ENCODE measurements at regions not wholly inside any gene's neighbourhood (a gene's known extent, or its start where the extent isn't known, plus 50 kb on each side); places are given as distances from the start of the nearest gene placed in this dataset.

- no peaks in the 10 kb centered on the region for H3K9me3 ChIP-seq
- WGBS, 2 donors = 17 to 19% methylated on average over 7 of the region's 7 CpGs
- H3K36me3 ChIP-seq = no peaks in the 10 kb centered on the region
- H3K4me3 ChIP-seq = no peak overlapping the region
- no peaks in the 10 kb centered on the region for H3K27me3 ChIP-seq
- TF ChIP-seq POLR2A (IDR thresholded peaks at IDR 0.05) = no peak
- peak in 1 of 2 donors; percentile 30 for TF ChIP-seq EP300 (IDR thresholded peaks at IDR 0.05)
- DNase-seq (ENCODE audit: low spot score in 2 of 2) = no peak
- peak overlapping the region in 2 of 4 donors; percentile 56 to 82 for H3K27ac ChIP-seq
- H3K4me1 ChIP-seq = peaks cover 0 to 23% (median 7%) of the 10 kb centered on the region in 4 donors
Observed at GRCh38 chr12:75848431-75848925, 183.1 kb downstream of the PHLDA1 start.

- no peaks in the 10 kb centered on the region for H3K27me3 ChIP-seq
- no peak for DNase-seq (ENCODE audit: low spot score in 2 of 2)
- no peak overlapping the region for H3K4me3 ChIP-seq
- no peaks in the 10 kb centered on the region for H3K9me3 ChIP-seq
- 97 to 98% methylated on average over 1 of the region's 1 CpG for WGBS, 2 donors
- no peak overlapping the region for H3K27ac ChIP-seq
- peaks cover 0 to 23% (median 7%) of the 10 kb centered on the region in 4 donors for H3K4me1 ChIP-seq
- no peak for TF ChIP-seq CTCF (IDR thresholded peaks at IDR 0.05)
- no peak for TF ChIP-seq POLR2A (IDR thresholded peaks at IDR 0.05)
- no peaks in the 10 kb centered on the region for H3K36me3 ChIP-seq
Observed at GRCh38 chr12:75846102-75846501, 185.5 kb downstream of the PHLDA1 start.

- peaks cover 0 to 23% (median 7%) of the 10 kb centered on the region in 4 donors for H3K4me1 ChIP-seq
- no peaks in the 10 kb centered on the region for H3K9me3 ChIP-seq
- no peaks in the 10 kb centered on the region for H3K27me3 ChIP-seq
- H3K4me3 ChIP-seq = no peak overlapping the region
- no peak overlapping the region for H3K27ac ChIP-seq
- no peak for DNase-seq (ENCODE audit: low spot score in 2 of 2)
- 45 to 48% methylated on average over 6 of the region's 6 CpGs for WGBS, 2 donors
- TF ChIP-seq EP300 (IDR thresholded peaks at IDR 0.05) (no peak), CTCF (IDR thresholded peaks at IDR 0.05) (no peak), POLR2A (IDR thresholded peaks at IDR 0.05) (no peak)
- H3K36me3 ChIP-seq = no peaks in the 10 kb centered on the region
Observed at GRCh38 chr12:75844985-75845384, 186.6 kb downstream of the PHLDA1 start.

GRCh38 chr12:75844049-75844770, 187.4 kb downstream of the PHLDA1 start:
- no peak overlapping the region for H3K4me3 ChIP-seq
- 70 to 77% methylated on average over 10 of the region's 10 CpGs for WGBS, 2 donors
- no peaks in the 10 kb centered on the region for H3K36me3 ChIP-seq
- peaks cover 0 to 18% (median 5%) of the 10 kb centered on the region in 4 donors for H3K4me1 ChIP-seq
- no peaks in the 10 kb centered on the region for H3K9me3 ChIP-seq
- DNase-seq (ENCODE audit: low spot score in 2 of 2) = no peak
- H3K27ac ChIP-seq = no peak overlapping the region
- H3K27me3 ChIP-seq = no peaks in the 10 kb centered on the region
- TF ChIP-seq EP300 (IDR thresholded peaks at IDR 0.05) = no peak
- TF ChIP-seq POLR2A (IDR thresholded peaks at IDR 0.05) = no peak
- no peak for TF ChIP-seq CTCF (IDR thresholded peaks at IDR 0.05)

- 12 to 27% methylated on average over 1 of the region's 1 CpG for WGBS, 2 donors
- TF ChIP-seq POLR2A (IDR thresholded peaks at IDR 0.05) (no peak), EP300 (IDR thresholded peaks at IDR 0.05) (no peak), CTCF (IDR thresholded peaks at IDR 0.05) (no peak)
- no peaks in the 10 kb centered on the region for H3K4me1 ChIP-seq
Observed at GRCh38 chr12:75842090-75842489, 189.5 kb downstream of the PHLDA1 start.

More at GRCh38 chr12:75842090-75842489, 189.5 kb downstream of the PHLDA1 start:
- H3K27me3 ChIP-seq = no peaks in the 10 kb centered on the region
- H3K4me3 ChIP-seq = no peak overlapping the region
- H3K9me3 ChIP-seq = peaks cover 0 to 6% (median 0%) of the 10 kb centered on the region in 4 donors
- no peak for DNase-seq (ENCODE audit: low spot score in 2 of 2)
- no peak overlapping the region for H3K27ac ChIP-seq
- H3K36me3 ChIP-seq = no peaks in the 10 kb centered on the region
